Stimulated activated CD4-positive, alpha-beta T cell treated with anti-CD3 and anti-CD28 coated beads, Interleukin-12 subunit alpha, Interleukin-12 subunit beta, amount 100 ng/mL, for 4 hours (primary cell): ENCODE measurements at regions not wholly inside any gene's neighbourhood (a gene's known extent, or its start where the extent isn't known, plus 50 kb on each side); places are given as distances from the start of the nearest gene placed in this dataset.
"Not testable (repeated sequence)": the region's sequence is repeated elsewhere in the genome, so short reads cannot be mapped to it uniquely, and the experiment has no call there.

ENCODE experiments used
- DNase-seq: peaks from one replicate; pipeline ENCODE4 v3.0.0-alpha.2; 2020

DNA sequence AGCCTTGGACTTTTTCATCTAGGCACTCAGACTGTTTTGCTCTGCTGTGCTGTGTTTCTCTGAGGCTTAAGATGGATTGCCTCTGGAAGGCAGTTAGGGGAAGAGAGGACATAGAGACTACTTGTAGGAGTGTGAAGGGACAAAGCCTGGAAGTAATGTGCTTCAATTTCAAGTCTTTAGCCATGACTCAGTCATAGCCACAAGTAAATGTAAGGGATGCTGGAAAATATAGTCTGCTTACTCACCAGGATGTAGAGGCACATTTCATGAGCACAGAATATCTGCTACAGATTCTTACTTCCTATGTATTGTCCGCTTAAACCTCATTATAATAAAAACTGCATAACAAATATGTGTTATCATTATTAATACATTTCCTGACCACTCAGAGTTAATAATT, 794.3 kb upstream of the NOVA1 start:
- no peak for DNase-seq

DNA sequence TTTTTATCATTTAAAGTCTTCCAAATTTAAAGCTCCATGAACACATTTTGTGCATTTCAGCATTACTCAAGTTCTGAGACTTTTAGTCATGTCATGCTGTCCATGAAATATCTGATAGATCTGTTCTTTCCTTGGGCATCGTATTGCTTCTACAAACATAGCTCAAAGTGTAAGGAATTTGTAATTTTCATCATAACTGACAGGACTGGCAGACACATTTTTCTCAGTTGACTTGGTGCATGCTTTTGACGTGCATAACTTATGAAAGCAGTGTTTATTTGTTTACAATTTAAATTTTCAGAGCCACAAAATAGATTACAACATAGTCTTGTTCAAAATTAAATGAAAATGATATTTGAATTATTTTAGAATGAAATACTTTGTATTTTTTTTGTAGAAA, 812.1 kb upstream of the NOVA1 start:
- DNase-seq, result no peak

DNA sequence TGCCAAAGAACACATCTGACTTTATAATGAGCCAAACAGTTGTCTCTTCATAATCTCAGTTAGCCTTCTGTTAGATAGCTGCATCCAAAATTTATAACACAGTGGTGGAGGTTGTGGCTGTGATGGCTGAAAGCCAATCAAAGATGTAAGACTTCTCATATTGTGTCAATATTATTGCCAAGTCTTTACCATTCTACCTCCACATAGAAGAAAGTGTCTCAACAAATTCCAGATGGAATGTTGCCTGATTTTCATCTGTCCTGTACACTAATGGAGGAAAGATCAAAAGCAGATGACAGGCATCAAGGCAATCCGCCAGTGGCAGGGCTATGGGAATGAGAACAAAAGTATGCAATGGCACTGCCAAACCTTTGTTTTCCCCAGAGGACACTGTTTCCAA, 813.1 kb upstream of the NOVA1 start:
- no peak for DNase-seq

DNA sequence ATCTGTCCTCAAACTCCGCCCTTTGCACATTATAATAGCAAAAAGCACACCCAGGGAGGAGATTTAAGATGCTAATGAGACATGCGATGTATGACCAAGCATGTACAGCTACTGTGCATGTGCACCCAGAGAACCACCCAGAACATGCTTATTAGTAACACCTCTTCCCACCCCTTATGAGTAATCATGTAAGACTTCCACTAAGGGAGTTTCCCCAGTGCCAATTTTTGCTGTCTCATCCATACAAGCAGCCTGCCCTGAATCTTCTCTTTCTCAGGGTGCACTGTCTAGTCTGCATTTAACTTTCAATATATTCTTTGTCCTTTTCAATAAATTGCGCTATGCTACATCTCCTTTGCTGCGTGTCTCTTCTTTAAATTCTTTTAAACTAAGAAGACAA, 830.0 kb upstream of the NOVA1 start:
- no peak for DNase-seq

DNA sequence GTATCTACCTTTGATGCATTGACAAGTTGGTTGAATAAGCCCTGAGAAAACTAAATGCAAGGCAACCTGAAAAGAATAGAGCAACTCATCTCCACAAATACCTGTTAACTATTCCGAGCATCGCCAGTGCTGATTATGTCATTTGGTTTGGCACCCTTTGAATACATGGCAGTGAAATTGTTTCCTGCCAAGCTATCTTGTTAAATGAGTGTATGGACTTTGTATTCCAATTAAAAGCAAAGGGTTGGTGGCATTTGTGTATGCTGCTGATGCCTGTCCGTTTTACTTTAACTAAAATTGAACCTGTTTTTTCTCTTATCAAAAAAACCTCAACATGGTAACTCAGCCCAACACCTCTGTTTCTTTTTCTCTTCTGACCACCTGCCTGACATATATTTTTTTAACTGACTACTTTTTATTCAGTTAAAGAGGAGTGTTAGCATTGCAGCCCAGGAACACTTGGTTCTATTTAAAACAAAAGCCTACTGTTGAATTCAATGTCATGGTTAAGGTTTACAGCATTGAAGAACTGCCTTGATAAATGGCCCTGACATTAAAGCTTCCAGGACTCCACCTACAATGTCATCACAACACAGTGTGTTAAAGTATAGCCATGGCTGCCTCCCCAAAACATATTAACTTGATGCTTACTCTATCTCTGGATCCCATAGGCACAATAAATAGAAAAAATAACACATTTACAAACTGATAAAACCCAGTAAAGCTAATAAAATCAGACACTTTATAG, 838.3 kb upstream of the NOVA1 start:
- DNase-seq, result no peak

DNA sequence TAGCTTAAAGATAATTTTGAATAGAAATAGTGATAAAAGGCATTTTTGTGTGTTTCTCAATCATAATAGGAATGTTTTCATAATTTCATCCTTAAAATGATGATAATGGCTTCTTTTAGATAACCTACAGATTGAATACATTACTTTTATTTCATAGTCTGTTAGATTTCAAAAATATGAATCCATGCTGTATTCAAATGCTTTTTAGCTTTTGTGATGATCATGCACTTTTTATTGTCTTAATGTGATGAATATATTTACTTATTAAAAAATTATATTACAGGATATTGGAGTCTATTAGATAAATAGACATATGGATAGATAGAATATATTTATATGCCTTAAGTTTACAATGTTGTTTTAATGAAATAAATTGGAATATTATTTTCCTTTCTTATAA, 886.8 kb upstream of the NOVA1 start:
- no peak for DNase-seq

DNA sequence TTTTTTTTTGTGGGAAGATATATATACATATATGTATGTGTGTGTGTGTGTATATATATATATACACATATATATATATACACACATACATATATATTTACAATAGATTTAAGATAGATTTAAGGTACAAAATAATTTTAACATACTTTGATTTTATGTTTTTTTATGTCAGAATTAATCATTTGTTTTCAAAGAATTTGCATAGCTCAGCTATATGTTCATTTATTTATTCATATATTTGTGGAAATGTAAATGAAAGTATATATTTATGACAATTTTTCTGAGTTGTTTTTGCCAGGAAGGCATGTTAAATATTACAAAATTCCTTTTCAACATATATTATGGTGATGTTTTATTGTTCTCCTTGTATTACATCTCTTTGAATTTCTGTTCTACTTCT, 887.4 kb upstream of the NOVA1 start:
- no peak for DNase-seq

DNA sequence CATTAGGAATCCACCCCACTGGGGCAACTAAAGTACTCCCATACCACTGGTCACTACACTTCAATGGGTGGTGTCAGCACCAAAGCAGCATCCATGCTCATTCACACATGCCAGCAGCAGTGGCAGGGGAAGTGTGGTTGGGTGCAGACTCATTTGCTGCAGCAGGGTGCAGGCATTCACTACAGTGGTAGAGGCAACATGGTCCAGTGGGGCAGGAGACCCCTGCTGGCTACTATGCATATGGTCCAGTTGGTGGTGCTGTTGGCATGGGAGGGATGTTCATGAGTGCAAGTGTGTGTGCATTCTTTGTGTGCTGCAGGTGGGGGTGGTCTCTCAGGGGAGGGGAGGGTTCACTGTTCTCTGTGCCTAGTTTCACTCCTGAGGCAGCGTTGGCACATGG, 908.4 kb upstream of the NOVA1 start:
- DNase-seq, result no peak

DNA sequence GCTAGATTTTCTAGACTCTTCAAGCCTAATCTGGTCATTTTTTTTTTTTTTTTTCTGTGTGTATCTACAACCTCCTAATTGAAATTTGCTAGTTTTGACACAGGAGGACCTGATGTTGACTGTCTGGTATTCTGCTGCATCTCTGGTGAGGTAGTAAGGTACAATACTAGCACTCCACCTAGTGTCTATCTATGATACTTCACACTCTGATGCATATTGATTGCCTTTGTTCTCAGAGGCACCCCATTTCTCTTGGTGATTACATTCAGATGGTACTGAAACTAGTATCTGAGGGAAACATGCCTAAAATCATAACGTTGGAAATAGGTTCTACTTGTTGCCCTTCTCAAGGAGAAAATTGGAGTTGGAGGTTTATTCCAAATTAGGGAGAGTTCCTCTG, 930.5 kb upstream of the NOVA1 start:
- DNase-seq, result no peak

DNA sequence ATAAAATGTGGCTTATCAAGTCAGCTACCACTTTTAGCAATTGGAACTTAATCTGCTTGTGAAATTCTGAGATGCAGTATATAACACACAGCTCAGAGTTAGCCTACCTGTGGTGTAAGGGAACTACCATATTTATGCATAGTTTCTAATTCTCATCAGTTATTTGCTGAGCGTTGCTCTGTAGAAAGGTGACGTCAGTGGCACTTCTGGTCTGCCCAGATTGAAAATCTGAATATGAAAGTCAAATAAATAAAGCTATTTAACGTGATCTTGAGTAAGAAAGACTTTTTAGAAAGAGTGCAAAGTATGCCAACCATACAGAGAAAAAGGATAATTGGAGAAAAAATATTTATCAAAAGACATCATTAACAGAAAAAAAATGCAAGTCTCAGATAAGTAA, 938.9 kb upstream of the NOVA1 start:
- DNase-seq, result no peak

DNA sequence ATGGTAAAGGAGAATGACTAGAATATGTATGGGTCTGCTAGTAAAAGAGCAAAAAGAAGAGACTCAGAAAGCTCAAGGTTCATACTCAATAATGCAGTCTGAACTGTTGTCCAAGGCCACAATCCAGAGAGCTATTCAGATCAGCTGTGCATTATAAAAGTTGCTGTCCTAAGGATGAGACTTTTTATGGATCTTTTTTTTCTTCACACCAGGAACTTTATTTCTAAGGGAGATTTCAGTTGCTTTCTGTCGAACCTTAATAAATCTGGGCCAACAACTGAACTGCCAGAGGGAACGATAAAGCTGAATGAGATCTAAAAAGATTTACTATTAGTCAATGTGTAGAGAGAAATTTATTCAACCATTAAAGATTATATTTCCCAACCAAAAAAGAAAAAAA, 948.3 kb upstream of the NOVA1 start:
- no peak for DNase-seq

DNA sequence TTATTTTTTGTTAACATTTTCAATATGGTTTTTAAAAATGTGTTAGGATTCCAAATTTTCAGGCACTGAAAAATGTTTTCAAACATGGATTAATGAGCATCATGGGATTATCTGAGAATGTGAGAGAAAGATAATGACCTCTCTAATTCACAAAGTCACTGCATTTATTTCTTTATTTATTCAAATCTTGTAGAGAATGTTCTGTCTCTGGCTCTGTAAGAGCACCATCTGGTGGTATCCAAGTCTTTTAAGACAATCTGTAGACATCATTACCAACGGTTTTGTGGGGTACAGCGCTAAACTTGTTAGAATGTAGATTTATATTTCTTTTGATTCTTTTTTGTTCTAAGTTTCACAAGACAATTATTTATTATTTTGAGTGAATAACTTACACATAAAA, 956.0 kb upstream of the NOVA1 start:
- DNase-seq, result no peak

DNA sequence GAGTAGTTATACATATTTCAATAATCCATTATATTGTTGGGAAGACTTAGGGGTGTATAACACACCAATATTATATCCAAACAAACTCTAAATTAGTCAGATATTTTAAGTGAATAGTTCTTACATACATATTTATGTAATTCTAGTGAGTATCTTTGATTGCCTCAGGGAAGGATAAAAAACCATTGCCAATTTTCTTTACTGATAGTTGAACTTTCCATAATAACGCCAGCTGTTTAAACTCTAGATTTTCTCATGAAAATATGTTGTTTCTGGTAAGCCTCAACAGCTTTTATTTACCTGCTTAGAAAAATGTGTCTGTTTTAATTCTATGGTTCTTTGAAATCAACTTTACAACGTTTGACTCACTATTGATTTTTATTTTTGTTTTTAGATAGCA, 959.6 kb upstream of the NOVA1 start:
- DNase-seq, result no peak

DNA sequence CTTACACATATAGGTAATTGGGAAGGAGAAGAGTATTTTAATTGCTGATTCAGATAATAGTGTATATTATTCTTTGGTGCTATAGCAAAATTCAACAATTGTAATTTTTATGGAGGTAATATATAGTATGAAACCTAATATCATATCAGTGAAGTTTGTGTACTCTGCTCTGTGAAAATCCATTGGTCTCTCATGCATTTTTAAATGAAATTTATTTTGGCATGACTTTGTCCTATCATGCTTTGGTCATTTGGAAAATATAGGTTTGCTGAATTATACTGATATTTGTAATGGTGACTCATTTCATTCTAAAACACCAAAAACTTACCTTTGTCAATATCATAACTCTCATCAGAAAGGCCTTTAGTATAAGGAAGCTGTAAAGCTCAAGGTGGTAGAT, 962.0 kb upstream of the NOVA1 start:
- DNase-seq, result no peak

DNA sequence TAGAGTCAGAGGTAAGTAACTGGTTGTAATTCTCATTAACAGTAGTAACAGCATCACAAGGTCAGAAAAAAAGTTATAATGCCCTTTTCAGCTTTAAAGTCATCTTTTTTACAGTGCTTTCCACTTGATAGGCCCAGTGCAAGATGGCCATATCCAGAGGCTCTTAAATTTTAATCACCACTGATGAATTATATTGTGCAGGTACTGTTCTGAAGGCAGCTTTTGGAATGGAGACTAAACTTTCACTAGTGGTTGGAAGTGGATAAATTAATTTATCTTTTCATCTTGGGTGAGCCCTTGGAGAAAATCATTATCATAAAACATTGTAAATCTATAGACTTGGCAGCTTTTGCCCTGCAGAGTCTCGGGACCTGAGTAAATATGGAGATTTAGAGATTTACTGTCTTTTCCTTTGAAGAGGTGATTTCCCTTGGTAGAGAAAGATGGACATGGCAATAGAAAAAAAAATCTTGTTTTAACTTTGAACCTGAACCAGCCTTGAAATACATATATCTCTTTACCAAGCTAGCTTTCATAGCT, 969.1 kb upstream of the NOVA1 start:
- no peak for DNase-seq

DNA sequence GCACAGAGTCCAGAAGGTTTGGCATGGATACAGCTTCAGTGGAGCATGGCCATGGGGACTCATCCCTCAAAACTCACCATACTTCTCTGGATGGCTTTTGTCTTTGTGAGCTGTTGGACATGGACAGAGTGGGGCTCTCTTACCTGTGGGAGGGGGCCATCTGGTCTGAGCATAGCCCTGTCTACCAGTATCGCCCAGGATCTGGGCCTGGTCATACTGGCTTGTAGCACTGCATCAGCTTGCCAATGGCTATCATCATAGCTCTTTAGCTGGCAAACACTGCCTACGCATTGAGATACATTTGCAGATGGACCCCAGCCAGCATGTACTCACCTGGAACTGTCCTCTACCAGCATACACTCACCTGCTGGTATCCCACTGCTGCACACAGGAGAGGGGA, 975.2 kb upstream of the NOVA1 start:
- no peak for DNase-seq

DNA sequence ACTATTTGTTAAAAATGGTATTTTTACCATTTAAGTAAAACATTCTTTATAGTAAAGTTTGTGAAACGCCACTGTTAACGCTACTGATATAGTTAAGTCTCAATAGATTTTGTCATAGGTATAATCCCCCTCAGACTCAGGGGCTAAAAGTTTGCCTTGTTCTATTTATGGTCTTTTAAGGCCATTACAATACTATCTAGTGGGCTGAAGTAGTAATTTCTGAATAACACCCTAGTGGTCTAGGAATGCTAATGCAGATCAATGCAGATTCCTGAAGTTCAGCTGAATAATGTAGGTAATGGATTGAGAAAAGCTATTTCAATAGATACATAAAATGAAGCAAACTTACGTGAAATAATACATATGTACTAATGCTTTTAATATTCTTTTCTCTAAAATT, 989.3 kb upstream of the NOVA1 start:
- no peak for DNase-seq

DNA sequence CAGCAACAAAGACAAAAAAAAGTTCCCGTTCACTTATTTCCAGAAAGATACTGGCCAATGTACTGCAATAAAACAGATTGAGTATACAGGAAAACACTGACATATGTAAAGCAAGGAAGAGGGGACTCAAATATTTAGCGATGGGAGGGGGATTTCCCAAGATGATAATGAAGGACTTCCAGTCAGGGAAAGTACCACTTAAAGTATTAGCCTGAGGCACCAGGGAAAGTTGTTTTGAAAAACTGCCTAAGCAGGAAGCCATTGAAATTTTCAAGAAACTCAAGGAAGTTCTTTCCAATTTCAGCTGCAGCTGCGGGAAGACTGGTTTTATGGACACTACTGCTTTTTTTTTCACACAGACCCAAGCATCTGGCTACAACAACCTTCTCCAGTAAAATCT, 1007.4 kb upstream of the NOVA1 start:
- no peak for DNase-seq

DNA sequence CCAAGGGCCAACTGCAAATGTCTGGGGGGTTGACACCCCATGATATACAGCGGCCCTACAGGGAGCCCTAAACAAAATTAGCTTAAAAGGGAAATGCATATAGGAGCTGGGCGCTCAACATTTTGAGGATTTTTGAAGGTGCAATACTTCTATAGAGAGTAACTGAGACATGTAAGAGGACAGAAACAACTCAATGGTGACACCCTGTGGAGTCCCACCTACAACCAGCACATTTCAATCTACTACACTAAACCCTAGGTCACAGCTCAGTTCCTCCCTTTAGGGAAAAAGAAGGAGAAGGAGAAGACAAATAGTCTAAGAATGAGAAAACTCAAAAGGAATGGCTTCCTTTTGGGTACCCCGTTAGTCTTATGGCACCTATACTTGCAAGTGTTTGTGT, 1010.5 kb upstream of the NOVA1 start:
- no peak for DNase-seq

DNA sequence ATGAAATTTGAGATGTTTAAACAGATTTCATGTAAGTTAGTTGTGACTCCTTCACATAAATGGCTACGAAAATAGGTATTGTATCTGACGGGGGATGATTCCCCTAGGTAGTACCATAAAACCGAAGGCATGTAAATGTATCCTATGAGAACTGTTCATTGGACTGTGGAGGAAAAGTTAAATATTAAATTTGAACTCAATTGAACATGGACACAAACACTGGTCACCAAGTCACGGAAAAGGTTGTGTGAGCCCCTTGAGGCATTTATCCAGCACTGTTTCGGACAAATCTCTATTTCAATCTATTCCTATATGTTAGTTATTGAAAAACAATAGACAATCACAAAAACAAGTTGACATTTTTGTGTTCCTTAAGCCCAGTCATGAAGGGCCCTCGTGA, 1014.3 kb upstream of the NOVA1 start:
- no peak for DNase-seq

DNA sequence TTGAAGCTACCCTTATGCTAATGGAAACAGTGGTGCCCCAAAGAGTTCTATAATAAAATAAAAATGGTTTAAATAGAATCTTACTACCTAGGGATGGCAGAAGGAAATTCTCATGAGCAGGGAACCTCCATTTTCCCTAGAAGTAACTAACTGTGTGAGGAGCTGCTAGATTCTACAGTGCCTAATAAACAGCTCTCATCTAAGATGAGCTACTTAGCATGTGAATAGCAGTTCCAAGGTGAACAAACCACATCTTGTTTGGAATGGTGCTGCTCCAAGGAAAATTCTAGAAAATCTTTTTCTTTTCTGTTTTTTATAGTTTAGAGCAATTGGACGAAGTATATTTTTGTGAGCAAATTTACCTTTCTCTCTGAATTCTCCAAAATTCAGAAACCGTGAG, 1015.3 kb upstream of the NOVA1 start:
- no peak for DNase-seq

DNA sequence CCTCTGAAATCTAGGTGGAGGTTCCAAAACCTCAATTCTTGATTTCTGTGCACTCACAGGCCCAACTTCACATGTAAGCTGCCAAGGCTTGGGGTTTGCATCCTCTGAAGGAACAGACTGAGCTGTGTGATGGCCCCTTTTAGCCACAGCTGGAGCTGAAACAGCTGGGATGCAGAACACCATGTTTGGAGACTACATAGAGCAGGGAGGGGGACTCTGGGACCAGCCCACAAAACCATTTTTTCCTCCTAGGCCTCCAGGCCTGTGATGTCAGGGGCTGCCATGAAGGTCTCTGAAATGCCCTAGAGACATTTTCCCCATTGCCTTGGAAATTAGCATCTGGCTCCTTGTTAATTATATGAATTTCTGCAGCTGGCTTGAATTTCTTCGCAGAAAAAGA, 1025.9 kb upstream of the NOVA1 start:
- DNase-seq, result no peak

DNA sequence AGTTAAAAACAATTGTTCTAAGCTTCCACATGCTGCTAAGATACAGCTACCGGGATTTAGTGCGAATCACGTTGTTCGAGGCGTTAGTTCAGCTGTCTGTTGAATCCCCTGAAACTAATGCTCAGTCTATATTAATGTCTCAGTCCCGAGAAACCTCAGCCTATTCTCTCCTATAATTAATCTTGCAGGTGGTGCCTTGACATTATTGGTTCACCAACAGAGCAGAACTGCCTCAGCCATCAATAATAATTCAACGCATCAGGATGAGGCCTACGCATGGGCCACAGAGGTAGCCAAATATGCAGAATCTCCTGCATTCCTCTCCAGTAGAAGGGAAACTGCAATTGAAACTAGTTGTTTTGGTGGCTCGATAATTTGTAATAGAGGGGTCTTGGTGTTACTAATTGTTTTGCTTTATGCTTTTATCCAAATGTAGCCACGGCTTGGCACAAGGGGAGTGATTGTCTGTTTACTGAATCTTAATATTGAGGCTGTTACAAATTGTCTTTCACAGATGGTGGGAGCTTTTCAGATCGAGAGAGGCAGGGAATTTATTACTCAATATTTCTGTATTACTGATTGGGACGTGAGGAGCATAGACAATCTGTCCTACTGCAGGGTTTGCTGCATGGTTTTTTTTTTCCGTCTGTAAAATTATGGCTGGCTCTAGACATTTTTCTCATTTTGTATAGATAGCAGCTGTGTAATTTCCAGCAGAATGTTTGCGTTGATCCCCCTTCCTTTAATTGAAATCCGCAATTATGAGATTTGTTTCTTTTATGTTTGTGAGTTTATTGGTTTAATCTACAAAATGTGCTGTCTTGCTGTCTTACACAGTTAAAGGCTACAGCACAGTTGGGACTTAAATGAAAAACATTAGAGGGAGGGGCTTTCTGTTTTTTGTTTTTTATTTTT, 1036.5 kb upstream of the NOVA1 start:
- no peak for DNase-seq

DNA sequence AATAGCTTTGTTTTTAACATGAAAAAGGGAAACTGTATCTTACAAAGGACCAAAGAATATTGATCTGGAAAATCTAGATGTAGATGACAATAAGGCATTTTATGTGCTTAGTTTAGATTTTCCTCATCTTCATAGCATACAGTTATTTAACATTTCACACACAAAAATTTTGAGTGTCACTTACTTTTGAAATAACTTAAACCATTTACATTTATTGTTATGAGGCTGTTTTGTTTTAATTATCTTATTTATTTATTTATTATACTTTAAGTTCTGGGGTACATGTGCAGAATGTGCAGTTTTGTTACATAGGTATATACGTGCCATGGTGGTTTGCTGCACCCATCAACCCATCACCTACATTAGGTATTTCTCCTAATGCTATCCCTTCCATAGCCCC, 1042.9 kb upstream of the NOVA1 start:
- DNase-seq, result not testable (repeated sequence)
